Natural killer cell (primary cell): ENCODE measurements at regions not wholly inside any gene's neighbourhood (a gene's known extent, or its start where the extent isn't known, plus 50 kb on each side); places are given as distances from the start of the nearest gene placed in this dataset.

Experiments used
- ATAC-seq, 3 donors: fragments of 150-1000 bp in 2 of 3; fragments of 200-7000 bp in 1 of 3; cut with Tn5 transposase; 1 replicate in 1 of 3; 2 replicates in 2 of 3; pipeline ENCODE4 v1.10.0; 2021; ENCODE audit warnings: mild to moderate bottlenecking in 2 of 3, moderate library complexity in 2 of 3
- DNase-seq, 2 donors: peaks; one replicate each; pipeline versions ENCODE4 v3.0.0 to v3.0.0-alpha.2; 2013 to 2021; ENCODE audit warnings: mixed read lengths in 1 of 2
- H3K27ac ChIP-seq: one replicate; pipeline ENCODE4 v1.5.1; 2013; ENCODE audit warnings: mild to moderate bottlenecking, low read length
- H3K27me3 ChIP-seq: one replicate; pipeline ENCODE4 v1.6.1; 2013; ENCODE audit warnings: low read length; ENCODE audit not compliant: control insufficient read depth, insufficient read depth
- H3K36me3 ChIP-seq: one replicate; pipeline ENCODE4 v1.6.1; 2013; ENCODE audit warnings: low read length; ENCODE audit not compliant: control insufficient read depth, insufficient read depth
- H3K4me1 ChIP-seq: one replicate; pipeline ENCODE4 v1.6.1; 2013; ENCODE audit warnings: low read length; ENCODE audit not compliant: control insufficient read depth, insufficient read depth
- H3K4me3 ChIP-seq: one replicate; pipeline ENCODE4 v1.5.1; 2013; ENCODE audit warnings: low read length
- H3K9me3 ChIP-seq: one replicate; pipeline ENCODE4 v1.6.1; 2013; ENCODE audit warnings: low read length; ENCODE audit not compliant: control insufficient read depth, insufficient read depth
- H3K27ac Mint-ChIP-seq, 2 donors: one replicate each; pipeline ENCODE4 v1.8.0; 2022; ENCODE audit warnings: mild to moderate bottlenecking in 2 of 2, mixed read lengths in 2 of 2, moderate library complexity in 1 of 2
- H3K27me3 Mint-ChIP-seq, 2 donors: one replicate each; pipeline ENCODE4 v1.8.0; 2022; ENCODE audit warnings: low read depth in 2 of 2, mixed read lengths in 2 of 2
- H3K36me3 Mint-ChIP-seq: one replicate; pipeline ENCODE4 v1.8.0; 2022; ENCODE audit warnings: mixed read lengths
- H3K4me1 Mint-ChIP-seq, 2 donors: one replicate each; pipeline ENCODE4 v1.8.0; 2022; ENCODE audit warnings: mixed read lengths in 2 of 2
- H3K4me3 Mint-ChIP-seq: one replicate; pipeline ENCODE4 v1.8.0; 2022; ENCODE audit warnings: mild to moderate bottlenecking, moderate library complexity, mixed read lengths
- H3K9me3 Mint-ChIP-seq, 2 donors: one replicate each; pipeline ENCODE4 v1.8.0; 2022; ENCODE audit warnings: mixed read lengths in 2 of 2
- WGBS: methylation state at CpG from one replicate; pipeline ENCODE4 v1.1.7; 2013; ENCODE audit warnings: missing lambda C conversion rate; ENCODE audit not compliant: insufficient coverage; 5-methylcytosine and 5-hydroxymethylcytosine counted together
- intact Hi-C: fragments of 100-400 bp; cut with micrococcal nuclease; formaldehyde crosslinking; loops from one replicate; pipeline ENCODE4 v1.14.2; 2022
- TF ChIP-seq, protein P1 (sequence below): fragments of 200-600 bp; IDR thresholded peaks from one replicate; pipeline ENCODE4 v1.8.0; 2022; ENCODE audit warnings: antibody characterized with exemption

DNA sequence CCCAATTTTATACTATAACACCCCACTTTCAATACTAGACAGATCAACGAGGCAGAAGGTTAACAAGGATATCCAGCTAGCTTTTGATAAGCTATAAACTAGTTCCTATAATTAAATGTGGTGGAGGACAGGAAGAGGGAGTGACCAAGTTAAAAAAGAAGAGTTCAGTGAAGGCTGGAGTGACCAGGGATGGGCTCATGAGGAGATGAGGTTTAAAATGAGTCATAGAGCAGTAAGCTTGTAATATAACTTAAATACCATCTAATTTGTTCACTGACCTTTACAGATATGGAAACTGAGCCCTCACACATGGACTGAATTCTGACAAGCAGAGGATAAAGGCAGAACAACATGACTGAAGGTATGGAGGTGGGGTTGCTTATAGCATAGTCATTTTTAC is 284.5 kb downstream of the SPATA31D1 start:
- Mint-ChIP-seq H3K27me3 (no peaks in the 10 kb centered on the region), H3K36me3 (no peaks in the 10 kb centered on the region)
- intact Hi-C loops: no loop called here

DNA sequence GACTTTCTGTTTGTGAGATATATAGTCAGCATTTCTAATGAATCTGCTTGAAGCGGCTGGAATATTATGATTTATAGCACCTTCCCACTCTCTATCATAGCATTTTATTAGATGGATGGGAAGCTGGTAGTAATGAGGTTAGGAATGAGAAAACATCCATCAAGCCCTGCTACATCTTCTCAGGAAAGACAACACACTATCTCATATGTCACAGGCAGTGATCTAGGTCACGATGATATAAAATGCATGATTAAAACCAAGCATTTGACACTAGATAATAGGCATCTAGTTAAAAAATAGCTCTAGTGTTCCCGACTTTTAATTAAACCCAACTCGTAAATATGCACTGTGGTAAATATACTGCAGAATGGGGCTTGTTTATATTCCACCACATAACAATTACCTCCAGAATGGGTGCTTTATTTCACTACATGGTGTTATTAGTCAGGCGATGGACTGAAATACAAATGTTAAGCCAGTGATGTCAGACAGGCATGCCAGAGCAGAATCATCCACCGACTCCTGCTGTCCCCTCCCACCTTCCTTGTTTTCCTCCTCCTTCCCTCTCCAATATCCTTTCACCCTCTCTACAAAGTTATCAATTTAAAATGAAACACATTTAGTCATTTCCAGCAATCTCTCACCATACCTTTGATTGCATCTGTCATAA is 286.8 kb downstream of the SPATA31D1 start:
- Mint-ChIP-seq H3K4me3 (no peak overlapping the region), H3K27ac (no peak overlapping the region), H3K4me1 (no peaks in the 10 kb centered on the region), H3K36me3 (no peaks in the 10 kb centered on the region), H3K27me3 (no peaks in the 10 kb centered on the region), H3K9me3 (peaks cover 11 to 12% of the 10 kb centered on the region in 2 donors)
- no peak overlapping the region for H3K27ac ChIP-seq
- 98% methylated on average over 3 of the region's 6 CpGs for WGBS
- H3K27me3 ChIP-seq: no peaks in the 10 kb centered on the region
- TF ChIP-seq, protein P1, sequence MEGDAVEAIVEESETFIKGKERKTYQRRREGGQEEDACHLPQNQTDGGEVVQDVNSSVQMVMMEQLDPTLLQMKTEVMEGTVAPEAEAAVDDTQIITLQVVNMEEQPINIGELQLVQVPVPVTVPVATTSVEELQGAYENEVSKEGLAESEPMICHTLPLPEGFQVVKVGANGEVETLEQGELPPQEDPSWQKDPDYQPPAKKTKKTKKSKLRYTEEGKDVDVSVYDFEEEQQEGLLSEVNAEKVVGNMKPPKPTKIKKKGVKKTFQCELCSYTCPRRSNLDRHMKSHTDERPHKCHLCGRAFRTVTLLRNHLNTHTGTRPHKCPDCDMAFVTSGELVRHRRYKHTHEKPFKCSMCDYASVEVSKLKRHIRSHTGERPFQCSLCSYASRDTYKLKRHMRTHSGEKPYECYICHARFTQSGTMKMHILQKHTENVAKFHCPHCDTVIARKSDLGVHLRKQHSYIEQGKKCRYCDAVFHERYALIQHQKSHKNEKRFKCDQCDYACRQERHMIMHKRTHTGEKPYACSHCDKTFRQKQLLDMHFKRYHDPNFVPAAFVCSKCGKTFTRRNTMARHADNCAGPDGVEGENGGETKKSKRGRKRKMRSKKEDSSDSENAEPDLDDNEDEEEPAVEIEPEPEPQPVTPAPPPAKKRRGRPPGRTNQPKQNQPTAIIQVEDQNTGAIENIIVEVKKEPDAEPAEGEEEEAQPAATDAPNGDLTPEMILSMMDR: no peak
- DNase-seq (no peak), ATAC-seq (no peak)
- intact Hi-C loops: no loop called here
- H3K4me1 ChIP-seq: no peaks in the 10 kb centered on the region
- no peaks in the 10 kb centered on the region for H3K36me3 ChIP-seq
- H3K9me3 ChIP-seq: no peaks in the 10 kb centered on the region
- no peak overlapping the region for H3K4me3 ChIP-seq

More for the DNA sequence above, 284.5 kb downstream of the SPATA31D1 start:
- no peak overlapping the region for H3K4me3 Mint-ChIP-seq
- no peak overlapping the region for H3K4me3 ChIP-seq
- WGBS: no CpG with 5 or more reads among the region's 1 CpG
- ATAC-seq: no peak
- no peaks in the 10 kb centered on the region for H3K9me3 ChIP-seq
- no peaks in the 10 kb centered on the region for H3K27me3 ChIP-seq
- no peak overlapping the region for H3K27ac Mint-ChIP-seq
- no peaks in the 10 kb centered on the region for H3K36me3 ChIP-seq
- no peaks in the 10 kb centered on the region for H3K4me1 Mint-ChIP-seq
- no peak for DNase-seq
- TF ChIP-seq, protein P1: no peak
- H3K9me3 Mint-ChIP-seq: peaks cover 2 to 10% of the 10 kb centered on the region in 2 donors
- H3K4me1 ChIP-seq: no peaks in the 10 kb centered on the region
- H3K27ac ChIP-seq: no peak overlapping the region

DNA sequence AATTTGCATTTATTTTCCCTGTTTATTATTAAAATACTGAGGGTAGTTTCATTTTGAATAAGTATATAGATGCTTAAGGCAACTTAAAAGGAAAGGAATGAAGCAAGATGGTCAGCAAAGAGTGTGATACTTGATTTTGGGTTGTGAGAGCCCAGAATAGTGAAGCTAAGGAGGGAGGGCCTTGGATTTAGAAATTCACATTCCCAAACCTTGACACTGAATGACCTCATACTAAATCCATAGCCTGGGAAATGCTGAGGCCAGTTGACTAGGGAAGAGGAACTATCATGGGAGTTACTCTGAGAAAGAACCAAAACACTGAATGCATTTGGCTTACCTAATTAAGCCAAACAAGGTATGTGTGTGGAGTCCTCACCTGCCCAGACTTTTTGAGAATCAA is 292.5 kb downstream of the SPATA31D1 start:
- H3K4me1 ChIP-seq: no peaks in the 10 kb centered on the region
- H3K9me3 ChIP-seq: peaks cover 4% of the 10 kb centered on the region
- H3K27ac Mint-ChIP-seq: no peak overlapping the region
- TF ChIP-seq, protein P1: no peak
- H3K4me1 Mint-ChIP-seq: no peaks in the 10 kb centered on the region
- no peak overlapping the region for H3K4me3 Mint-ChIP-seq
- no peak overlapping the region for H3K27ac ChIP-seq
- no peaks in the 10 kb centered on the region for H3K36me3 Mint-ChIP-seq
- H3K36me3 ChIP-seq: no peaks in the 10 kb centered on the region
- H3K27me3 Mint-ChIP-seq: no peaks in the 10 kb centered on the region
- DNase-seq (no peak), ATAC-seq (no peak)
- no peaks in the 10 kb centered on the region for H3K27me3 ChIP-seq
- peaks cover 10 to 12% of the 10 kb centered on the region in 2 donors for H3K9me3 Mint-ChIP-seq
- H3K4me3 ChIP-seq: no peak overlapping the region
- intact Hi-C loops: no loop called here

DNA sequence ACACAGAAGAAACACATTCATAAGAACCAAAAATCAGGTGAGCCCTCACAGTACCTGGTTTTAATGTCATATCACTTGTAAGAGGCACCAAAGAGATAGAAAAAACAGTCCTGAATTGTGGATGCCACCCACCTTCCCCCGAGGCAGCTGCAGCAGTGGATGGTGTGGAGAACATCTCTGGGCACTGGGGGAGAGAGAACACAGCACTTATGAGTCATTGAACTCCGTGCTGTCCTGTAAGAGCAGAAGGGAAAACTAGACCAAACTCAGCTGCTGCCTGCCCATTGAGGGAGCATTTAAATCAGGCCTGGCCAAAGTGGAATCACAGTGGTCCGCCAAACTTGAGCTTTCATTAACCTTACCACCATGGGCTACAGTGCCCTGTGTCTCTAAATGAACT is 296.2 kb downstream of the SPATA31D1 start:
- no peaks in the 10 kb centered on the region for H3K4me1 ChIP-seq
- no peak overlapping the region for H3K27ac ChIP-seq
- DNase-seq (no peak), ATAC-seq (no peak)
- no peaks in the 10 kb centered on the region for H3K27me3 ChIP-seq
- TF ChIP-seq, protein P1: no peak
- no peaks in the 10 kb centered on the region for H3K27me3 Mint-ChIP-seq
- no peak overlapping the region for H3K4me3 ChIP-seq
- H3K9me3 Mint-ChIP-seq: peaks cover 10 to 14% of the 10 kb centered on the region in 2 donors
- no peaks in the 10 kb centered on the region for H3K36me3 ChIP-seq
- peaks cover 7% of the 10 kb centered on the region for H3K36me3 Mint-ChIP-seq
- intact Hi-C loops: no loop called here
- H3K9me3 ChIP-seq: peaks cover 9% of the 10 kb centered on the region
- H3K4me3 Mint-ChIP-seq: no peak overlapping the region
- H3K4me1 Mint-ChIP-seq: no peaks in the 10 kb centered on the region
- no peak overlapping the region for H3K27ac Mint-ChIP-seq
- WGBS: 83% methylated on average over 3 of the region's 3 CpGs
